IPS-NIHi11 (cell line): ENCODE measurements at regions not wholly inside any gene's neighbourhood (a gene's known extent, or its start where the extent isn't known, plus 50 kb on each side); places are given as distances from the start of the nearest gene placed in this dataset.
"Not testable (repeated sequence)": the region's sequence is repeated elsewhere in the genome, so short reads cannot be mapped to it uniquely, and the experiment has no call there.

ENCODE experiments used
- DNase-seq: peaks from one replicate; pipeline ENCODE4 v3.0.0; 2012; ENCODE audit warnings: mixed read lengths, low spot score

GRCh38 chr6:74409447-74409846 lies 713.4 kb downstream of the CD109 start:
- no peak for DNase-seq

- no peak for DNase-seq
These were observed 712.8 kb downstream of the CD109 start for GRCh38 chr6:74408844-74409243.

GRCh38 chr6:74404366-74404765 lies 708.4 kb downstream of the CD109 start:
- no peak for DNase-seq

GRCh38 chr6:74402781-74403180 lies 706.8 kb downstream of the CD109 start:
- no peak for DNase-seq

- not testable (repeated sequence) for DNase-seq
These were observed 682.4 kb downstream of the CD109 start for GRCh38 chr6:74378437-74378836.

- DNase-seq, result no peak
These were observed 673.6 kb downstream of the CD109 start for GRCh38 chr6:74369556-74369993.

- DNase-seq, result no peak
These were observed 672.7 kb downstream of the CD109 start for GRCh38 chr6:74368746-74369145.

GRCh38 chr6:74366634-74367033 lies 670.6 kb downstream of the CD109 start:
- DNase-seq, result no peak

GRCh38 chr6:74362391-74362790 lies 666.4 kb downstream of the CD109 start:
- DNase-seq, result no peak

- DNase-seq, result no peak
These were observed 661.3 kb downstream of the CD109 start for GRCh38 chr6:74357321-74357720.

GRCh38 chr6:74356391-74356790 lies 660.4 kb downstream of the CD109 start:
- no peak for DNase-seq

GRCh38 chr6:74346936-74347535 lies 651.0 kb downstream of the CD109 start:
- no peak for DNase-seq

GRCh38 chr6:74343804-74344203 lies 647.8 kb downstream of the CD109 start:
- no peak for DNase-seq

- DNase-seq, result not testable (repeated sequence)
These were observed 647.3 kb downstream of the CD109 start for GRCh38 chr6:74343321-74343720.

GRCh38 chr6:74334722-74335121 lies 638.7 kb downstream of the CD109 start:
- no peak for DNase-seq

GRCh38 chr6:74333406-74333805 lies 637.4 kb downstream of the CD109 start:
- DNase-seq, result no peak

- no peak for DNase-seq
These were observed 624.7 kb downstream of the CD109 start for GRCh38 chr6:74320715-74321114.

- no peak for DNase-seq
These were observed 624.1 kb downstream of the CD109 start for GRCh38 chr6:74320074-74320473.

- DNase-seq, result peak; percentile 14
These were observed 623.3 kb downstream of the CD109 start for GRCh38 chr6:74319292-74319691.

GRCh38 chr6:74318738-74319137 lies 622.7 kb downstream of the CD109 start:
- DNase-seq, result no peak

GRCh38 chr6:74312081-74312480 lies 616.1 kb downstream of the CD109 start:
- no peak for DNase-seq

GRCh38 chr6:74311431-74311830 lies 615.4 kb downstream of the CD109 start:
- no peak for DNase-seq

GRCh38 chr6:74289884-74290283 lies 593.9 kb downstream of the CD109 start:
- no peak for DNase-seq

- no peak for DNase-seq
These were observed 591.9 kb downstream of the CD109 start for GRCh38 chr6:74287932-74288331.

GRCh38 chr6:74287441-74287840 lies 591.4 kb downstream of the CD109 start:
- no peak for DNase-seq
